ENCODE measurements at regions not wholly inside any gene's neighbourhood (a gene's known extent, or its start where the extent isn't known, plus 50 kb on each side); places are given as distances from the start of the nearest gene placed in this dataset.
"Not testable (repeated sequence)": the region's sequence is repeated elsewhere in the genome, so short reads cannot be mapped to it uniquely, and the experiment has no call there.

DNA sequence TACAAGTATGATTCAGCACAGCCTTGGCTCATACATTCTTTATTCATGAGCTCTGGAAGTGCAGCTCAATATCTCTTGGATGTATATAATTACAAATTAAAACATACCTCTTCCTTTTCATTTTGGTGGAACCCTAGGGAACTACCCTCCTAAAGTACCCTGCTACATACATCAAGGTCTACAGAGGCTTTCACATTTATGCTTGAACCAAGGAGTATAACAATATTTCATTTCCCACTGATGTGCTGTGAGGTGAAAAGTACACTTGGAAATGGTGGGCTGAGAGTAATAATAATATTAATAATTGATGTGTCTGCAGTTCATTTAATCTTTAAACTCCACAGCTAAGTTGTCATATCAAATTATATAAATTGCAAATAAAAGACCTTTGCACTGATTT lies 142.2 kb upstream of the LRRC3B start:
- Mint-ChIP-seq H3K4me3 (no peak overlapping the region), H3K36me3 (ENCODE audit: low read depth) (no peaks in the 10 kb centered on the region), H3K9me3 (peaks cover 2% of the 10 kb centered on the region), H3K27me3 (no peaks in the 10 kb centered on the region), H3K4me1 (no peaks in the 10 kb centered on the region), H3K27ac (no peak overlapping the region)
- intact Hi-C loops (cut with micrococcal nuclease), result no loop called here
- DNase-seq, result no peak
- no peak for TF ChIP-seq CTCF (IDR thresholded peaks at IDR 0.05)
- CTCF ChIA-PET, result no interaction called here
- no peak for ATAC-seq (ENCODE audit: low read depth)
- POLR2A ChIA-PET, result no interaction called here

DNA sequence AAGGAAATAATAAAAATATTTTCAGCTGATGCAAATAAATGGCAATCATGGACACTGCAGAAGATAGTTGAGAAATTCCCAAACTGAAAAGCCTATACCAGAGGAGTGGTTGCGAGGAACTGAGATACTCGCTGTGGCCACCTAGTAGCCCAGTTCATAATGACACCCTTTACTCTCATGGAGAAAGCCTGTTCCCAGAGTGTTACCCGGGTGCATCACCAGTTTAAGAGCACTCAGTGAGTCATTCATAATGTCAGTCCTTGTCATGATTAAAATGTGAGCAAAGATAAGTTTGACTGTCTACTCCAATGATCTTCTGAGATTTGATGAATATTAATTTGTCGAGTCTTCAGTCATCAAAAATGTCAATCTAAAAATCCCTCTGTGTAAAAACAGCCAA lies 138.4 kb upstream of the LRRC3B start:
- H3K9me3 Mint-ChIP-seq, result peaks cover 2% of the 10 kb centered on the region

DNA sequence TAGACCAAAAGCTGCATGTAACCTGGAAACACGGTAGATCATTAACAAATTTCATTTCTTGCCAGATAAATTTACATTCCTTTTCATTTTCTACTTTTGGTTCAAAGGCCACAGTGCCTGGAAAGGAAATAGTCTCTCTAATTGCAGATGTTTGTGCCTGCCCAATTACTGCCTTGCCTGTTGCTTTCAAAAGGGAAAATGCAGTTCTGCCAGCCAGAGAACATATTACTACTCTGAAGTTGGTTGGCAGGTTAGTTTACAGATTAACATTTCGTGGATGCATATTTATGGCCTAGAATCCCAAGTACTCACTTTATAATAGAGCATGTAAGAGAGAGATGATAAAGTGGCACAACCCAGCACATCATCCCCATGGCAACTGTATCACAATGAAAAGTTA lies 124.3 kb upstream of the LRRC3B start:
- Mint-ChIP-seq H3K27ac (no peak overlapping the region), H3K36me3 (ENCODE audit: low read depth) (no peaks in the 10 kb centered on the region)

More for the DNA sequence above, 138.4 kb upstream of the LRRC3B start:
- DNase-seq (no peak), ATAC-seq (ENCODE audit: low read depth) (no peak)
- POLR2A ChIA-PET, result no interaction called here
- Mint-ChIP-seq H3K27me3 (no peaks in the 10 kb centered on the region), H3K36me3 (ENCODE audit: low read depth) (no peaks in the 10 kb centered on the region), H3K27ac (no peak overlapping the region), H3K4me1 (no peaks in the 10 kb centered on the region), H3K4me3 (no peak overlapping the region)
- intact Hi-C loops (cut with micrococcal nuclease), result no loop called here
- TF ChIP-seq CTCF (IDR thresholded peaks at IDR 0.05), result no peak
- CTCF ChIA-PET, result no interaction called here

GRCh38 chr3:26505399-26505798 lies 117.2 kb upstream of the LRRC3B start:
- no peak for TF ChIP-seq CTCF (IDR thresholded peaks at IDR 0.05)
- intact Hi-C loops (cut with micrococcal nuclease), result no loop called here
- no peaks in the 10 kb centered on the region for H3K27me3 Mint-ChIP-seq
- H3K4me3 Mint-ChIP-seq, result no peak overlapping the region
- POLR2A ChIA-PET, result no interaction called here
- H3K4me1 Mint-ChIP-seq, result no peaks in the 10 kb centered on the region
- H3K36me3 Mint-ChIP-seq (ENCODE audit: low read depth), result no peaks in the 10 kb centered on the region
- DNase-seq (no peak), ATAC-seq (ENCODE audit: low read depth) (no peak)
- CTCF ChIA-PET, result no interaction called here
- peaks cover 7% of the 10 kb centered on the region for H3K9me3 Mint-ChIP-seq
- H3K27ac Mint-ChIP-seq, result no peak overlapping the region

More for the DNA sequence above, 124.3 kb upstream of the LRRC3B start:
- intact Hi-C loops (cut with micrococcal nuclease), result no loop called here
- H3K4me1 Mint-ChIP-seq, result no peaks in the 10 kb centered on the region
- ChIA-PET POLR2A (no interaction called here), CTCF (no interaction called here)
- no peaks in the 10 kb centered on the region for H3K27me3 Mint-ChIP-seq
- no peak for TF ChIP-seq CTCF (IDR thresholded peaks at IDR 0.05)
- H3K9me3 Mint-ChIP-seq, result peaks cover 9% of the 10 kb centered on the region
- H3K4me3 Mint-ChIP-seq, result no peak overlapping the region
- DNase-seq, result no peak
- no peak for ATAC-seq (ENCODE audit: low read depth)

DNA sequence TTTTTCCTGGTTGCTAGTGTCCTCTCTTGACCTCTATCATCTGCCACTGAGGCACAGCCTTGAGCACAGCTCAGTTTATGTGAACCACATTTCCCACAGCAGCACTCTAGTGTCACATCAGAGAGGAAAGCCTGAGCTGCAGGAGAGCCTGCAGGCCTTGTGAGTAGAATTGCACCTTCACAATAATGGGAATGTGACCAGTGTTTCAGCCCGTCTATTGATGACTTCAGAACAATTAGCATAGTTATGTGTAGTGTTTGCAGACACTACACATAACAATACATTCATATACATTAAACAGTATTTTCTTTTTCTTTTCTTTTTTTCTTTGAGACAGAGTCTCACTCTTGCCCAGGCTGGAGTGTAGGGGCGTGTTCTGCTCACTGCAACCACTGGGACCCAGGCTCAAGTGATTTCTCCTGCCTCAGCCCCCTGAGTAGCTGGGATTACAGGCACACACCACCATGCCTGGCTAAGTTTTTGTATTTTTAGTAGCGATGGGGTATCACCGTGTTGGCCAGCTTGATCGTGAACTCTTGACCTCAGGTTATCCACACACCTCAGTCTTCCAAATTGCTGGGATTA lies 108.0 kb upstream of the LRRC3B start:
- POLR2A ChIA-PET, CTCF ChIA-PET, H3K4me3 Mint-ChIP-seq: not testable (repeated sequence)

DNA sequence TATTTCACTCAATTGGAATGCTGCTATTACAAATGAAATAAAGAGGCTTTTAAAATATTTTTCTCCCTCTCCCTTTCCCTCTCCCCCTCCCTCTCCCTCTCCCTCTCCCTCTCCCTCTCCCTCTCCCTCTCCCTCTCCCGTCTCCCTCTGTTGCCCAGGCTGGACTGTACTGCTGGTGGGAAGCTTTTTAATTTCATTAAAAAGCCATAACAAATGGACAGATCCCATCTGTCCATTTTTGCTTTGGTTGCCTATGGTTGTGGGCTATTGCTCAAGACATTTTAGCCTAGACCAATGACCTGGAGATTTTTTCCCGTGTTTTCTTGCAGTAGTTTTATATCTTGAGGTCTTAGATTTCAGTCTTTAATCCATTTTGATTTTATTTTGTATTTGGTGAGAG lies 107.2 kb upstream of the LRRC3B start:
- H3K27me3 Mint-ChIP-seq, result no peaks in the 10 kb centered on the region
- CTCF ChIA-PET, result no interaction called here
- no peak overlapping the region for H3K27ac Mint-ChIP-seq
- DNase-seq, result no peak
- H3K9me3 Mint-ChIP-seq, result peaks cover 11% of the 10 kb centered on the region
- intact Hi-C loops (cut with micrococcal nuclease), result no loop called here
- H3K4me1 Mint-ChIP-seq, result no peaks in the 10 kb centered on the region
- H3K36me3 Mint-ChIP-seq (ENCODE audit: low read depth), result no peaks in the 10 kb centered on the region
- no peak for ATAC-seq (ENCODE audit: low read depth)
- H3K4me3 Mint-ChIP-seq, result no peak overlapping the region
- no peak for TF ChIP-seq CTCF (IDR thresholded peaks at IDR 0.05)
- POLR2A ChIA-PET, result no interaction called here

More for the DNA sequence above, 108.0 kb upstream of the LRRC3B start:
- intact Hi-C loops (cut with micrococcal nuclease); ATAC-seq (ENCODE audit: low read depth); H3K27me3 Mint-ChIP-seq; DNase-seq; H3K4me1 Mint-ChIP-seq; H3K27ac Mint-ChIP-seq; H3K36me3 Mint-ChIP-seq (ENCODE audit: low read depth): not testable (repeated sequence)
- peaks cover 11% of the 10 kb centered on the region for H3K9me3 Mint-ChIP-seq

All from activated B cell treated with CpG ODN at 0.5 μM for 24 hours (primary cell).